ENCODE measurements at regions not wholly inside any gene's neighbourhood (a gene's known extent, or its start where the extent isn't known, plus 50 kb on each side); places are given as distances from the start of the nearest gene placed in this dataset.

DNA sequence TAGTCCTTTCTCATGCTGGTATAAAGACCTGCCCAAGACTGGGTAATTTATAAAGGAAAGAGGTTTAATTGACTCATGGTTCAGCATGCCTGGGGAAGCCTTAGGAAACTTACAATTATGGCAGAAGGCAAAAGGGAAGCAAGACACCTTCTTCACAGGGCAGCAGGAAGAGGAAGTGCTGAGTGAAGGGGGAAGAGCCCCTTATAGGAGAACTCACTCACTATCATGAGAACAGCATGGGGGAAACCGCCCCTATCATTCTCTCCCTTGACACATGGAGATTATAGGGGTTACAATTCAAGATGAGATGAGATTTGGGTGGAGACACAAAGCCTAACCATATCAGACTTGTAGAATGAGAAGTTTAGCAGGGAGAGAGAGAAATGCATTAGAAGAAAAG lies 373.3 kb upstream of the DIAPH2 start:
- ATAC-seq (no peak), DNase-seq (no peak)
- H3K27me3 Mint-ChIP-seq, result no peaks in the 10 kb centered on the region
- no peaks in the 10 kb centered on the region for H3K4me1 Mint-ChIP-seq
- H3K4me3 Mint-ChIP-seq, result no peak overlapping the region
- H3K9me3 Mint-ChIP-seq, result peaks cover 0 to 14% of the 10 kb centered on the region in 2 donors
- no peak overlapping the region for H3K27ac Mint-ChIP-seq

DNA sequence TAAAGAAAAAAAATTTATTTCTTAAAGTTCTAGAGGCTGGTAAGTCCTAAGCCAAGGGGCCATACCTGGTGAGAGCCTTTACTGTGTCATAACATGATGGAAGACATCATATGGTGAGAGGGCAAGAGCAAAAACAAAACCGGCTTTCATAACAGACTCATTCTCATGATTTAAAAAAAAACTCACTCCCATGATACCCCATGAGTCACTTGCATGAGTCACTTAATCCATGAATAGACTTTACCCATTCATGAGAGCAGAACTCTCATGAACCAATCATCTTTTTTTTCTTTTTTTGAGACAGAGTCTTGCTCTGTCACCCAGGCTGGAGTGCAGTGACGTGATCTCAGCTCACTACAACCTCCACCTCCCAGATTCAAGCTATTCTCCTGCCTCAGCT lies 369.7 kb upstream of the DIAPH2 start:
- H3K27ac Mint-ChIP-seq, result no peak overlapping the region
- no peak overlapping the region for H3K4me3 Mint-ChIP-seq
- DNase-seq (no peak), ATAC-seq (no peak)
- H3K9me3 Mint-ChIP-seq, result peaks cover 0 to 12% of the 10 kb centered on the region in 2 donors
- H3K4me1 Mint-ChIP-seq, result no peaks in the 10 kb centered on the region
- no peaks in the 10 kb centered on the region for H3K27me3 Mint-ChIP-seq

DNA sequence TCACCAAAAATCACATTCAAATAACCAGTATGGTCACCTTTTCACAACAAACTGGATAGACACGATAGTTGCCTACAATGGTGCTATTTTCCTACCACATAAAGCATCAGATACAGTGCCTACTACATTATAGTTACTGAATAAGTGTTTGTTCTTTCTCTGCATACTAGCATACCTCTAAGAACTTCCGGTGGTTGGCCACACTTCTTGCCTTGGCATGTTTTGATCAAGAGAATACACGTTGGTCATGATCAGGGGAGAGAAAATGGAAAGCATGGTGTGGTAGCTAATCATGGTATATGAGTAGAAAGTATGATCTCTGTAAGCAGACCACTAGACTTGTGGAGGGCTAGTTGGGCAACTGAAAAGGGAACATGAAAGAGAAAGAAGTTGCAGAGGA lies 322.8 kb upstream of the DIAPH2 start:
- ATAC-seq, result no peak
- Mint-ChIP-seq H3K27ac (no peak overlapping the region), H3K9me3 (no peaks in the 10 kb centered on the region), H3K4me1 (no peaks in the 10 kb centered on the region), H3K4me3 (no peak overlapping the region), H3K27me3 (no peaks in the 10 kb centered on the region)
- no peak for DNase-seq

DNA sequence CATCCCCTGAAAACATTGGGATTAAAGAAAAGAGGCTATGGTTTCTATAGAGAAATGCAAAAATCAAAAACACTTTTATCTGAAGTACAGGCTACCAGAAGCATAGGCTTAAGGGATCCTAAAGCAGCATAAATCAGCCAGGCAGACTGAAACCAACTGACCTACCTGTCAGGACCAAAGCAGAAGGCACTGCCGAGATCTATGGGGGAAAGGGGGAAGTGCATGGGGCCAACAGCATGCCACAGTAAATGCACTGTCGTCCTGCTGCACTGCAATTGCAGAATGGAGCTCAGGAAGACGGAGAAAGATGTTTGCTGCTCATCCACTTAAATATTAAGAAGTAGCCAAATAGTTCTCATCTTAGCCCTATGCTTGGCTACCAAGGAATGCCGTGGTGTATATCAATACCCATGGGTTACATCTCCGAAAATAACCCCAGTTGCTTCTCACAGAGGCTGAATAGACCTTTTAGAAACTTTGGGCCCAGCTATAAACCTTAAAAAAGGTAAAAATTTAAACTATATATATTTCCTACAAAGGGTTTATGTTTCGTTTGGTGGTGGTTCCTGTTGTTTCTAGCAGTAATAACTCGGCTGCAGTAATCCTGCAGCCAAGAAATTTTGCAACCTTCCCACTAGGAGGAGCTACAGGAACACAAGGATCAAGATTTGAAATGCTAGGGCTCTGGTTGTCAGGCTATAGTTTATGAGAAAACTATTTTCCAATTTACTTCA lies 312.2 kb upstream of the DIAPH2 start:
- peak in 1 of 2 donors; percentile 0 for DNase-seq
- ATAC-seq, result no peak
- no peaks in the 10 kb centered on the region for H3K9me3 Mint-ChIP-seq
- H3K27ac Mint-ChIP-seq, result no peak overlapping the region
- no peaks in the 10 kb centered on the region for H3K27me3 Mint-ChIP-seq
- H3K4me1 Mint-ChIP-seq, result no peaks in the 10 kb centered on the region
- H3K4me3 Mint-ChIP-seq, result no peak overlapping the region

DNA sequence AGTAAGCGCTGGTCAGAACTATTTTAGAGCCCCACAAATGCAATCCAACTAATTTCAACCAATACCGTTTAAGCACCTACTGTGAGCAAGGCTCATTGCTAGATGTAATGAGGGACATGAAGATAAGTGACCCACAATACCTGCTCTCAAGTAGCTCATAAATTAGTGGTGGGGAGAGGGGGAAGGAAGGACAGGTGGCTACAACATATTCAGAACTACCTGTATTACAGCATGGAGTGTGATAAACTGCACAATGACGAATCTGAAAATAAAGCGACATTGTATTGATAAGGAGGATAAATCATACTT lies 311.6 kb upstream of the DIAPH2 start:
- ATAC-seq, result no peak
- H3K4me1 Mint-ChIP-seq, result no peaks in the 10 kb centered on the region
- H3K27me3 Mint-ChIP-seq, result no peaks in the 10 kb centered on the region
- no peak for DNase-seq
- no peaks in the 10 kb centered on the region for H3K9me3 Mint-ChIP-seq
- H3K4me3 Mint-ChIP-seq, result no peak overlapping the region
- H3K27ac Mint-ChIP-seq, result no peak overlapping the region

DNA sequence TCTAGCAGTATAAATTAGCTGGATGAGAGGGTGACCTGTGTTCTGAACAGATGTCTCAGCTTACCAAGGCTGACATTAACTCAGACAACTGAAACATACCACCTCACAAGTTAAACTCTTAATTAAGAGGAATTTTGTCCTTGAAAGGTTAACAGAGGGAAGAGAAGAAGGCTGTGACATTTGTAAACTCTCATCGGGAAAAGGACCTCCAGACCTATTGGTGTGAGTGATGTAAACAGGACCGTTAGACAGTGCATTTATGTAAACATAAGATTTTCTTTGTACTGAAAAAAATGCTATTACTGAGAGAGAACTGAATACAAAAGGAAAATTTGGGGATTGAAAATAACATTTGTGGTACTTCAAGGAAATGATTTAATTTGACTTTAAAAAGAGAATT lies 308.4 kb upstream of the DIAPH2 start:
- ATAC-seq (no peak), DNase-seq (no peak)
- Mint-ChIP-seq H3K9me3 (no peaks in the 10 kb centered on the region), H3K4me3 (no peak overlapping the region), H3K27ac (no peak overlapping the region), H3K4me1 (no peaks in the 10 kb centered on the region), H3K27me3 (no peaks in the 10 kb centered on the region)

DNA sequence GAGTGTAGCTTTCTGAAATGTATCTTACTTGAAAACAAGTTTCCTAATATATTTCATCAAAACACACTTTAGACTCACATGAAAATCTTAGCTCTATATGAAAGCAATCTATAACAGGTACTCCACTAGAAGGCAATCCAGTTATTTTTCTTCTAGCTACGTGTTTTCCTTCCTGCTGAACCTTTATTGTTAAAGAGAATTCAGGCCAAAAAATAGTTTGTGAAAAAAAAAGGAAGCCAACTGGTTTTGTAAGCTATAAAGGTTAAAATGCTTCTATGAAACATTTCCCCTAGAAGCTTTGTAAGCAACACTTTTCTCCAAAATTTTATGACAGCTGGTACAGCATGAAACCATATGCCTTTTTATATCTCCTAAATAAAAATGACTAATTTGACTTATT lies 304.7 kb upstream of the DIAPH2 start:
- Mint-ChIP-seq H3K9me3 (no peaks in the 10 kb centered on the region), H3K4me1 (no peaks in the 10 kb centered on the region), H3K27ac (no peak overlapping the region), H3K27me3 (no peaks in the 10 kb centered on the region), H3K4me3 (no peak overlapping the region)
- ATAC-seq (no peak), DNase-seq (no peak)

DNA sequence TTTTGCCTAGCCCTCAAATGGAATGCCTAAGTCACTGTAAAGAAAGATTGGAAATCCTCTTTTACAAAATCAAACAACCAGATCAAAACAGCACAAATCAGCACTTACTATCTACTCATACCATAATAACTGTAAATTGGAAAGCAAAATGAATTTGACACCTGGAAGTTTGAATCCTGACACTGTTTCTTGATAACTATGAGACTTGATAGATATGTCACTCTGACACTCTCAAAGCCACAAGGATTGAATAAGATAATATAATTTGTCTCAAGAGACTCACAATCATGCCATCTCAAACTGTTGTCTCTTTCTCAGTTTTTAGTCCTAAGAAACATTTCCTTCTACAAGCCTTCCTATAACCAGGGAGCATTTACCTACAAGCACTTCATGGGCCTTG lies 302.6 kb upstream of the DIAPH2 start:
- H3K4me1 Mint-ChIP-seq, result no peaks in the 10 kb centered on the region
- H3K27me3 Mint-ChIP-seq, result no peaks in the 10 kb centered on the region
- no peaks in the 10 kb centered on the region for H3K9me3 Mint-ChIP-seq
- H3K27ac Mint-ChIP-seq, result no peak overlapping the region
- no peak for DNase-seq
- no peak for ATAC-seq
- H3K4me3 Mint-ChIP-seq, result no peak overlapping the region

DNA sequence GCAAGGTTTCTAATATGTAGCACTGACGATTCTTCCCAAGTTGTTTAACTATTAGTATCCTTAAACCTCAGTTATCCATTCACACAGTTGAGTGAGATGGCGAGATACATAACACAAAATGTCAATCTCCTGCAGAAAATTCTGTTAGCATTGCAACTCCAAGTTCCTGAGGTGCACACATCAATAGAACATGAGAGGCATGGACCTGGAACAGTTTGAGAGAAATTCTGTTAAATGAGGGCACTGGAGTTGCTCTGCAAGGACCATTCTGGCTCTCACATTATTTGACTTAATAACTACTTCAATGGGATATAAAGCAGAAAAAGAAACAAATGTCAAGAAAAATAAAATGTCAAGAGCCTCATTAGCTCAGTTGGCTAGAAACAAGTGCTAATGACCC lies 301.2 kb upstream of the DIAPH2 start:
- no peaks in the 10 kb centered on the region for H3K27me3 Mint-ChIP-seq
- H3K4me3 Mint-ChIP-seq, result no peak overlapping the region
- H3K27ac Mint-ChIP-seq, result no peak overlapping the region
- H3K9me3 Mint-ChIP-seq, result no peaks in the 10 kb centered on the region
- ATAC-seq (no peak), DNase-seq (no peak)
- H3K4me1 Mint-ChIP-seq, result no peaks in the 10 kb centered on the region

DNA sequence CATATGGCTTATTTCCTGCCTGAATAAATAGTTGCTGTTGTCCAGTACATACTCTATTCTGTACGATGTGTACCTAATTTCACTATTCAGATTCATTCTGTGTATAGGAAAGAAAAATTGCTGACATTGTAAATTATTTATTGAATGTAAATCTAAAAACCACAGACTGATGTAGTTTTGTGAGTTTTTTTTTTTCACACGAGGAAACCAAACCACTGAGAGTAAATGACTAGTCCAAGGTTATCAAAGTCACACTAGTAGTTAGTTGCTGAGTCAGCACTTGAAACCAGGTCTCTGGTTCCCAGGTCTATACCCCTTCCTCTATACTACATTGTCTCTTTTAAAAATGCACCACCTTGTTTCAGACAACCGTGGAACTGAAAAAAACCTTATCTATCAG lies 298.3 kb upstream of the DIAPH2 start:
- H3K4me1 Mint-ChIP-seq, result no peaks in the 10 kb centered on the region
- no peaks in the 10 kb centered on the region for H3K27me3 Mint-ChIP-seq
- no peak overlapping the region for H3K27ac Mint-ChIP-seq
- DNase-seq, result no peak
- ATAC-seq, result no peak
- H3K4me3 Mint-ChIP-seq, result no peak overlapping the region
- H3K9me3 Mint-ChIP-seq, result no peaks in the 10 kb centered on the region

DNA sequence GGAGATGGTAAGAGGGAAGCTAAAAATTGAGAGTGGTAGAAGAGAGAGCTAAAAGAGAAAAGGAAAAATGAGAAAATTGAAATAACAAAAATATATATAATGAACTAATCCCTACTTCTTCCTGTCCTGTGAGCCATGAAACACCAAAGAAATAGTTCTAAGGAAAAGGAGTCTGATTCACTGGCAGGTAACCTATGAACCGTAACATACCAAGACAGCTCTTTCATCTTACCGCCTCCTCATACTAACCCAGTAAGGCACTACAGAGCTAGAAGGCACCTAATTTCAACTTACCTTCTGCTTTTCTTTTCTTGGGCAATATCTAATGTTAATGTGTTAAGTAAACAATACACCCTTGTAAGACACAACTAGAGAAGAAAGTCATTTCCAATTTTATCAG lies 297.7 kb upstream of the DIAPH2 start:
- no peak overlapping the region for H3K27ac Mint-ChIP-seq
- H3K9me3 Mint-ChIP-seq, result no peaks in the 10 kb centered on the region
- DNase-seq, result no peak
- no peaks in the 10 kb centered on the region for H3K27me3 Mint-ChIP-seq
- no peak overlapping the region for H3K4me3 Mint-ChIP-seq
- ATAC-seq, result no peak
- H3K4me1 Mint-ChIP-seq, result no peaks in the 10 kb centered on the region

DNA sequence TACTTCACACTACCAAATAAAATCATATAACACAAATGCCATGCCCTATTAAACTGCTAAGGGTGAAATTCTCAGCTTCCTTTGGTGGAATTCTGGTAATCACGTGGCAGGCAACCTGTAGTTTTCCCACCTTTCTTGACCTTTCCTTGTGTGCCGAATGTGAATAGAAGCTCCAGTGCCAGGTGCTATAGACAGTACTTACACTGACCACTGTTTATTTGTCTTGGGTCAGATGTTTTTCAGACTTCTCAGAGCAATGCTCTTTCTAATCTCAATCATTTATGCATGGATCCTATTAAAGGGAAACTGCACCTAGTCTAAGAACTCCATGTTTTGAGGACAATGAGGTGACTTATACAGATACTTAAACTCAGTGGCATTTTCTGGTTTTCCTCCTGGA lies 296.8 kb upstream of the DIAPH2 start:
- H3K9me3 Mint-ChIP-seq, result no peaks in the 10 kb centered on the region
- DNase-seq (no peak), ATAC-seq (no peak)
- no peak overlapping the region for H3K4me3 Mint-ChIP-seq
- no peaks in the 10 kb centered on the region for H3K27me3 Mint-ChIP-seq
- H3K4me1 Mint-ChIP-seq, result no peaks in the 10 kb centered on the region
- H3K27ac Mint-ChIP-seq, result no peak overlapping the region

DNA sequence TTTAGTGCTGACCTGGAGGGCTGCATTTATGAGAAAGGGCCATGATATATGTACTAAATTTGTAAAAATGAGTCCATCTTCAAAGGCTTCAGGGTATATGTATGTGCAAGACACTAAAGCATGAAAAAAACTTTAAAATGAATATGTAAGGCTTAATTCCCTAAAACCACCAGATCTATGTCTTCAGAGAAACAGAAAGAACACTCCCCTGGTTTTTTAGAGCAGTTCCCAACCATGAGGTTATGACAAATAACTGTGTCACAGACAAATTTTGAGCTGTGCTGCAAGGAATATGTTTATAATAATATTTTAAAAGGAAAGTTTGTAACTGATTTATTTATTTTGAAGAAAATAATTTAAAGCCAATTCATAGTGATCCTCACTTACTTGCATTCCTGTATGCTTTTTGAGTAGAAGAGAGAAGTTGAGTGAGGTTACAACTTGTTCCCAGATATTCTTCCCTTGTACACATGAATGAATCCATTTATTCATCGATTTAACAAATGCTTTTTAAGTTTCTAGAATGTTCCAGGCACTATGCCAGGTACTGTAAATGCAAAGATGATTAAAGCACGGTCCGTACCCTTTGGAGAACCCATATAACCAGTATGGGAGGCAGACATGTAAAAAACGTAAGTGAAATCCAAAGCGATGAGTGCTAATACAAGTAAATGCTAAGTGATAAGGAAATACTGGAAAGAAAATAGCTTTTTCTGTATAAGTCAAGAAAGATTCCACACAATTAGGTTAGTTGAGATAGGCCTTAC lies 295.2 kb upstream of the DIAPH2 start:
- H3K4me3 Mint-ChIP-seq, result no peak overlapping the region
- no peaks in the 10 kb centered on the region for H3K27me3 Mint-ChIP-seq
- H3K9me3 Mint-ChIP-seq, result no peaks in the 10 kb centered on the region
- H3K27ac Mint-ChIP-seq, result no peak overlapping the region
- no peak for DNase-seq
- no peaks in the 10 kb centered on the region for H3K4me1 Mint-ChIP-seq
- no peak for ATAC-seq

DNA sequence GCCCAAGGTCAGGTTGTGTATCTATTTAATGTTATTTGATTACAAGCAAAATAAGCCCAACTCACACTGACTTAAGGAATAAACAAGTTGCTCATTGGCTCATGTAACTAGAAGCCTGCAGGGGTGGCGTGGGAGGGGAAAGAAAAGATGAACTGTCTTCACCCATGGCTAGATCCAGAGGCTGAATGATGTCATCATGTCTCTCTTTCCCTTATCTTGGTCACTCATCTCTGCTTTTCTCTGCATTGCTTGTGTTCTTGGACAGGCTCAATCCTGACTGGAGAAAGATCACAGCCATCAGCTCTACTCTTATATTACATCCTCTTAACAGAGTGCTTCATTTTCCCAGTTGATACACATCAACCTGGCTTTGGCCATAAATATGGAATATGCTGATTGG lies 290.0 kb upstream of the DIAPH2 start:
- DNase-seq, result no peak
- Mint-ChIP-seq H3K4me1 (no peaks in the 10 kb centered on the region), H3K27me3 (no peaks in the 10 kb centered on the region), H3K27ac (no peak overlapping the region), H3K4me3 (no peak overlapping the region), H3K9me3 (peaks cover 4 to 6% of the 10 kb centered on the region in 2 donors)
- no peak for ATAC-seq

DNA sequence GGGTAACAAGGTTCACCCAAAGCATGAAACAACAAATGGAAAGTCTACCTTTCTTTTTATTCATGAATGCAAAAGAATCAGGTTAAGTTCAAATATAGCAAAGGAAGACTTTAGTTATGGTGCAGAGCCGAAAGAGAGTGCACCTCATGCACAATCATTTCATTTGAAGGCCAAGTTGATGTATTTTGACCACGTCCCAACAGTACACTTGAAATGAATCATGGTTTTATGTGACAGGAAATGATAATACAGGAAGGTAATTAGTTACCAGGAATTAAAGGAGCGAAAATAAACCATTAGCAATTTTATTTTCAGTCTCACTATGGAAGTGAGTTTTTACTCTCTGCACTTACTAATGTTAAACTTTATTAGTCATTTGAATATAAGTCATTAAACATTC lies 281.2 kb upstream of the DIAPH2 start:
- no peak overlapping the region for H3K4me3 Mint-ChIP-seq
- DNase-seq (no peak), ATAC-seq (no peak)
- H3K27me3 Mint-ChIP-seq, result no peaks in the 10 kb centered on the region
- H3K9me3 Mint-ChIP-seq, result peaks cover 4 to 6% of the 10 kb centered on the region in 2 donors
- no peak overlapping the region for H3K27ac Mint-ChIP-seq
- H3K4me1 Mint-ChIP-seq, result no peaks in the 10 kb centered on the region

DNA sequence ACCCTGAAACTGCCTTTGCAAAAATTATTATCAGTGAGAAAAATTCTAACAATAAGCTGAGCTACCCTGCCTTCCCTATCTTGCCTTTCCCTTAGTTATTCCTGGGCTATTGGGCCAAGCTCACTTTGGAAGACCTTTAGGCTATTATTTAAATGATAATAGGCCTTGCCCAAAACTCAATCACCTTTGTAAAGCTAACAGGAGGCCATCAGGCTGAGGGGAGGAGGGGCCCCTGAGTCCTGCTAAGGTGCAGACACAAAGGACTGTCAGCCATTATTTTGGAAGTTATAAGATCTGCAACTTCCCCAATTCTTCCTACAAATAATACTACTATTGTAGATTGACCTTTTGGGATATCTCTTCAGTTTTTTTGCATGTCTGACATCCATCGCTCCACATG lies 278.8 kb upstream of the DIAPH2 start:
- Mint-ChIP-seq H3K9me3 (no peaks in the 10 kb centered on the region), H3K4me3 (no peak overlapping the region), H3K27me3 (no peaks in the 10 kb centered on the region), H3K4me1 (no peaks in the 10 kb centered on the region), H3K27ac (no peak overlapping the region)
- ATAC-seq (no peak), DNase-seq (no peak)

DNA sequence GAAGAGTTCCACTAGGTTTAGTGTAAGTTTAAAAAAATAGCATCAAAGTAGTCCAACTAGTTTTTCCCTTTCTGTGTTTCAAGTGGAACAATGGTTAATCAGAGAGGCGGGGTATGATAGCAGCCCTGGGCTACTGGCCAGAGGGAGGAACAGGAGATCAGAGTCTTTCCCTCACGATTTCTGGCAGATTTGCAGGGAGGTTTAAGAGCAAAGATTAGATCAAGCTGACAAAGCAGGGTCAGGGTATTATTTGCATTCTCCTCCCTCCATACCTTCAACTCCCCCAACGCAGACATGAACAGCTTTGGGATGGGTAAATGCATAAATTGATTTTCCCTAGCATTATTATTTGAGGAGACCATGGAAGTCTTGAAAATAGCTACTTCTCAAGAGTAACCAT lies 277.6 kb upstream of the DIAPH2 start:
- Mint-ChIP-seq H3K27ac (no peak overlapping the region), H3K4me1 (no peaks in the 10 kb centered on the region), H3K9me3 (no peaks in the 10 kb centered on the region), H3K4me3 (no peak overlapping the region), H3K27me3 (no peaks in the 10 kb centered on the region)
- ATAC-seq (no peak), DNase-seq (no peak)

Measured in stimulated activated naive CD8-positive, alpha-beta T cell treated with anti-CD3 and anti-CD28 coated beads, Interleukin-15, amount 100 ng/mL, for 72 hours (primary cell).